NCI-H1694 treated with DMSO at 0.1 percent for 48 hours (cell line): ENCODE measurements at regions not wholly inside any gene's neighbourhood (a gene's known extent, or its start where the extent isn't known, plus 50 kb on each side); places are given as distances from the start of the nearest gene placed in this dataset.

Experiments
- DNase-seq: peaks from one replicate; lab custom pipeline; 2025; lab: John Stamatoyannopoulos, UW

- DNase-seq: no peak
Observed at GRCh38 chr13:111558700-111559088, 238.3 kb downstream of the TEX29 start.

- no peak for DNase-seq
Observed at GRCh38 chr13:111559612-111560403, 239.4 kb downstream of the TEX29 start.

- DNase-seq: no peak
Observed at GRCh38 chr13:111561091-111561781, 240.8 kb downstream of the TEX29 start.

GRCh38 chr13:111562716-111563115 is 242.3 kb downstream of the TEX29 start:
- peak; percentile 78 for DNase-seq

DNA sequence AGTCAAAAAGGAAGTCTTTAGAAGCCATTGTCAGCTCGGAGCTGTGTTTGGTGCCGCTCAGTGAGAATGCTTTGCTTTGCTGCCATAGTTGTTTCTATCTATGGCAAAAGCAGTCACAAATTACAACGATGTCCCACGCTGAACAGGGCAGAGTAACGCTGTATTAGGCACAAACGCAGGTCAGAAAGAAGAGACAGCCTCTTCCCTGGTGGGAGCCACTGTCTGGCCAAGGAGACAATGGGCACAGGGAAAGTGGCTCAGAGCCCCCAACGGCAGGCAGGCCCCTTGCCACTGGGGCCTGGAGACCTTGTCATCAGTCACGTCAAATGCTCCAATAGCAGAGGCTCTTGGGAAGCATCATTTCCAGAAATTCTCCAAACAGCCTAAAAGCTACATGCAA is 244.2 kb downstream of the TEX29 start:
- DNase-seq: no peak

- no peak for DNase-seq
Observed at GRCh38 chr13:111565400-111565799, 245.0 kb downstream of the TEX29 start.

GRCh38 chr13:111566567-111566966 is 246.1 kb downstream of the TEX29 start:
- no peak for DNase-seq

DNA sequence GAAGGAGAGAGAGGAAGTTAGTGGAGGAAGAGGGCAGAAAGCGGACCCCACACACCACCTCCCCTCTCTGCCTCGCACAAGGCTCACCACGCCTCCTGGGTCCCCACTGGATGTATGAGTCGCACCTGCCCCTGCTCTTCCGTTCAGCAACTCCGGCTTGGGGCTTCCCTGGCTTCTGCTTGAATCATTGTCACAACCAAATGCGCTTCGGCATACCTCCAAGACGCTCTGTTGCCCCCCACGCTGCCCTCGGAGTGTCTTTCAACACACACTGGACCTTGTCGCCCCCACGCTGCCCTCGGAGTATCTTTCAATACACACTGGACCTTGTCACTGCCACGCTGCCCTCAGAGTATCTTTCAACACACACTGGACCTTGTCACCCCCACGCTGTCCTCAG is 247.2 kb downstream of the TEX29 start:
- no peak for DNase-seq

DNA sequence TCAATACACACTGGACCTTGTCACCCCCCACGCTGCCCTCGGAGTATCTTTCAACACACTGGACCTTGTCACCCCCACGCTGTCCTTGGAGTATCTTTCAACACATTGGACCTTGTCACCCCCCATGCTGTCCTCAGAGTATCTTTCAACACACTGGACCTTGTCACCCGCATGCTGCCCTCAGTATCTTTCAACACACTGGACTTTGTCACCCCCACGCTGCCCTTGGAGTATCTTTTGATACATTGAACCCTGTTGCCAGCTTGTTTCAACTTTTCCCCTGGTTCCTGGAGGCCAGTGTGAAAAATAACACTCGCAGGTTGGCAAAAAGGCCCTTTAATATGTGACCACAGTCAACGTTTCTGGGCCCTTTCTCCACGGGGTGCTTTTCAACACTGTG is 247.8 kb downstream of the TEX29 start:
- DNase-seq: no peak

DNA sequence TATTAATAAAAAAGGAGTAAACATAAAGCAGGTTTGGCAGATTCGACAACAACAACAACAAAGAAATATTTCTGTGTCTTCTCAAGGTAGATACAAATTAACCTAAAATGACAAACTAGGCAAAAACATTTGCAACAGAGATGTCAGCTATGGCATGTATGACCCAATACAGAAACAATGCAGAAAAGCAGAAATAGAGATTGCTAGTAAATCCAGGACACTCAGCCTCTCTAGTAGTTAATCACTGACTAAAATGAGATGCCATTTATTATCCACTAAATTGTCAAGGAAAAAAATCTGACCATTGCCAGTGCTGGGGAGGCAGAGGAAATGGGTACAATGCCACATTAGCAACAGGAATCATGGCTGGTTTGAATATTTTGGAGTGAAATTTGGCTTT is 250.5 kb downstream of the TEX29 start:
- no peak for DNase-seq

- DNase-seq: peak; percentile 75
Observed at GRCh38 chr13:111572956-111573761, 252.7 kb downstream of the TEX29 start.

- DNase-seq: no peak
Observed at GRCh38 chr13:111573801-111574200, 253.4 kb downstream of the TEX29 start.

DNA sequence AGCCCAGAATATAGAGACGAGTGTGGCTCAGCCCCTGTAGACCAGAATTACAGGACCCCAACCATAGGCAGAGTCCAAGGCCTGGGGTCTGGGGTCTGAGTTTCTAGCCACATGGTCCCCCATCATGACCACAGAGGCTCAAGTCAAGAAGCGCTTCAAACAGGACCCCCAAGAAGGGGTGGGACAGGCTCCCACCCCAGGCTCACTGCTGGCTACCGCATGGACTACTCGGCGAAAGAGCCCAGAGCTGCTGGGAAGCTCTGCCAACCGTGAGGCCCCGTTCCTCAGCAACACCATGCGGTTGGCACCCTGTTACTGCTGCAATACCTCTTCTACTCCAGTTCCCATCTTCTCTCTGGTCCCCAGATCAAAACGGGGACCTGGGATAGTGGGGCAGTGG is 254.8 kb downstream of the TEX29 start:
- DNase-seq: no peak

DNA sequence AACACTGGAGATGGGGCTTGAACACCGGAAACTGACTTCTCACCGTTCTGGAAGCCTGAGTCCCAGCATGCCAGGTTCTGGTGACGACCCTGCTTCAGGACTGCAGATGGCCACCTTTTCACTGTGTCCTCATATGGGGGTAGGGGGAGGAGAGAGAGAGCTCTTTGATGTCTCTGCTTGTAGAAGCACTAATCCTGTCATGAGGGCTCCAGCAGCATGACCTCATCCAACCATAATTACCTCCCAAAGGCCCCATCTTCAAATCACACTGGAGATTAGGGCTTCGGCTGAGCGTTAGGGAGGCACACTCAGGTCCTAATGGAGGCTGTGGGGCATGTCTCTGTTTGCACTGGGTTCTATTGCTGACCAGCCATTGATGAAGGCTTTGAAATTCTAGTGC is 255.3 kb downstream of the TEX29 start:
- no peak for DNase-seq

- no peak for DNase-seq
Observed at GRCh38 chr13:111577208-111577828, 256.9 kb downstream of the TEX29 start.

DNA sequence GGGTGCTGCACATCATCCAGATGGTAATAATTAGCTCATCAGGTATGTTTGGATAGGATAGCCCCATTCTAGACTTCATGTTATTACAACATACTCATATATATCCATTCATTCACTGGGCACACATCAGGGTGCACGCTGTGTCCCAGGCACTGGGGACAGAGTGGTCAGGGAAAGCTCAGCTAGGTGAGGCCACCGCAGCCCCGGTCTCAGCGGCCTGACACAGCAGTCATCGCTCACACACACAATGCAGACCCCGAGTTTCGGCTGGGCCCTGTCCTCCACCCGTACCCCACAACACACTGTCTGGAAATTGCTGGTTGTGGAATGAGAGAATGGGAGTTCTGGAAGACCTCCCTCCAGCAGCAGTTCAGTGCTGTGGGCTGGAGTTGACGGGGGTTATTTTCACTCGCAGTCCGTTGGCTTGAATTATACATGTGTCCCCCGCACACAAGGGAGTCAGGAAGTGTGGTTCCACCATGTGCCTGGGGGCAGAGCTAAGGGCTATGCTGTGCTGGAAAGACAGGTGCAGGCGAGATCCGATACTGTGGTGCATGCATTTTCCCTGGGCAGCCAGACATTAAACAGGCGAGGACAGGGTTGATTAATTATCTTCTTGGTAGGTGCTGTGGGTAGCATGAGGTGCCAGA is 257.6 kb downstream of the TEX29 start:
- no peak for DNase-seq

- no peak for DNase-seq
Observed at GRCh38 chr13:111584101-111584672, 263.7 kb downstream of the TEX29 start.

DNA sequence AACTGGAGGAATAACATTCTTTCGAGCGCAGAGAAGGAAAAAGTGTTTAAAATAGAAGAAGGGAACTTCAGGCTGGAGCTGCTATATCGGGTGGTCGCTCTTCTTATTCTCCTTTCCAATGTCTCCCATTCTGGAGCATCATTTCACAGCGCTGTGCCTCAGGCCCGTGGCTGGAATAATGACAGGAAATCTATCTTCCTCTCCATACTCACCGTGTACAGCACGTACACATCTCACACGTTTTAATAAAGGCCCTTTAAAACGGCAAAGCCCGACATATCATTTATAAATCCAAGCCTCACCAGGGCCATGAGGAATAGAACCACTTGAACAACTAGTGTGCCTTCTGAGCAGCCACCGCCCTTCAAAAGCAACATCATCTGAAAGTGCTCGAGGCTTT is 264.4 kb downstream of the TEX29 start:
- no peak for DNase-seq

DNA sequence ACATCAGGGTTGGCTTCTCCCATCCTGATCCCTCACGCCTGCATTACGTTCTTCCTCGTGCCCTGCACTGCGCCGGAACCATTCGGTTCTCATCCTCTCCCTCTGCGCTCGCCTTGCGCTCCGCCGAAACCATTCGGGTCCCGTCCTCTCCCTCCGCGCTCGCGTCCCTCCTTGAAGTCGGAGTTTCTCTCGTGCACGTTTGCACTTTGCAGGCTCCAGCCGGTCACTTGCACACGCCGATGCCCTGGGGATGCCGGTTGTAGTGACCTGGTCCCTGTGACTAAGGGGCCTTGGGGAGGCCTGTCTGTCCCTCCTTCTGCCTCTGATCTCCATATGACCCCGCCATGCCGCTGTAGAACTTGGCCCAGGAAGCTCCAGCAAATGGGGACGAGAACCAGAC is 265.8 kb downstream of the TEX29 start:
- no peak for DNase-seq

- no peak for DNase-seq
Observed at GRCh38 chr13:111587249-111587648, 266.8 kb downstream of the TEX29 start.

DNA sequence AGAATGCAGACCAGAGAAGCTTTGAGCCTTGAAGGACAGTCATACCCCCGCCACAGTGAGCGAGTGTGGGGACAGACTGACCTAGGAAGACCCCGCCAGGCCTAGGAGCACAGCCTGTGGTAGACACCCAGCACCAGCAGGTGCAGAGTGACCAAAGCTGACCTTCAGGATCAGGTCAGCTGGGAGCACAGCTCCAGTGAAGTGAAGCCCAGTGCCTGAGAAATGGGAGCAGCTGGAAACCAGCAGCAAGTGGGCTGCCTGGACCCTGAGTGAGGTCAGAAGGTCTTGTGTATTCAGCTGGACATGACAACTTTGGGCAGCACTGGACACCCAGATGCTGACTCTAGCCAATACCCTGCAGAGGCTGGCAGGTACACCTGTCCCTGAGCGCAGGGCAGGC is 268.9 kb downstream of the TEX29 start:
- no peak for DNase-seq

DNA sequence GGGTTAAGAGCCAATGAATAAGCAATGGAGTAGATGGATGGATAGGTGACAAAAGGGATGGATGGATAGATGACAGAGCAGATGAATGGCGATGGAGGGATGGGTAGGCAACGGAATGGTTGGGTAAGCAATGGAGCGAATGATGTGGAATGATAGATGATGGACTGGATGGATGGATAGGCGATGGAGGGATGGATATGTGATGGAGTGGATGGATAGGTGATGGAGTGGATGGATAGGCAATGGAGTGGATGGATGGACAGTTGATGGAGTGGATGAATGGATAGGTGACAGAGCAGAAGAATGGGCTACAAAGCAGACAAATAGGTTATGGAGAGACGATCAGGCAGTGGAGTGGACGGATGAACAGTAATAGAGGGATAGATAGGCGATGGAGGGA is 269.6 kb downstream of the TEX29 start:
- no peak for DNase-seq
